ENCODE measurements at regions not wholly inside any gene's neighbourhood (a gene's known extent, or its start where the extent isn't known, plus 50 kb on each side); places are given as distances from the start of the nearest gene placed in this dataset.

DNA sequence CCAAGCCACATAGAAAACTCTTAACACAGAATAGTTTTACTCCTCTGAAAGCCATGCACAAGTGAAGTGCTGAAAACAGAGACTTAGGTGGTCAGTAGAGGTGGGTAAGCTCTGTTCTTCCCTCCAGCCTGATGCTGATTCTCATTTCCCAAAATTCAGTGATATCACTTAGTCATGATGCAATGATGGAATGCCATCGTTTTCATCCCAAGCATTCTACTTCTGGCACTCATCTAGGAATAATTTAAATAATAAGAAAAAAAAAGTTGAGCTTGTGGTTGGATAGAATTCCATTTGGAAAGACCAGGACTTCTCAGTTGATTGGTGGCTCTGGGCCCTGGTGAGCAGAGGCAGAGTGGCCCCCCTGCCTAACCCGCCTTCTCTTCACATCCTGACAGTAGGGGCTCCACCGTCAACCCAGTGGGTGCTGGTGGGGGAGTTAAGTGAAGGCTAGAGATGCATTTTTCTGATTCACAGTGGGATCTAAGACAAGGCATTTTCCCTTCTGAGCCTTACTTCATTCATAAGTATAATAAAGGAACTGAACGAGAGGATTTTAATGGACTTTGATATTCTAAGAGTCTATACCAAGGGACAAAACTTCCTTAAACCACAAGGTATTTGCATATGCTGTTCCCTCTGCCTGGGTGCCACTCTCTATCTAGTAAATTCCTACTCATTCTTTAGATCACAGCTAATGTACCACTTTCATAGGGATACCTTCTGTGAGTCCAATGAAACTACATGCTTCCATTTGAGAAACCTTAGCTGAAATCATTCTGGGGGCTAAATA is 310.3 kb upstream of the DYNLRB2 start (continued):
- TF ChIP-seq, protein P1, sequence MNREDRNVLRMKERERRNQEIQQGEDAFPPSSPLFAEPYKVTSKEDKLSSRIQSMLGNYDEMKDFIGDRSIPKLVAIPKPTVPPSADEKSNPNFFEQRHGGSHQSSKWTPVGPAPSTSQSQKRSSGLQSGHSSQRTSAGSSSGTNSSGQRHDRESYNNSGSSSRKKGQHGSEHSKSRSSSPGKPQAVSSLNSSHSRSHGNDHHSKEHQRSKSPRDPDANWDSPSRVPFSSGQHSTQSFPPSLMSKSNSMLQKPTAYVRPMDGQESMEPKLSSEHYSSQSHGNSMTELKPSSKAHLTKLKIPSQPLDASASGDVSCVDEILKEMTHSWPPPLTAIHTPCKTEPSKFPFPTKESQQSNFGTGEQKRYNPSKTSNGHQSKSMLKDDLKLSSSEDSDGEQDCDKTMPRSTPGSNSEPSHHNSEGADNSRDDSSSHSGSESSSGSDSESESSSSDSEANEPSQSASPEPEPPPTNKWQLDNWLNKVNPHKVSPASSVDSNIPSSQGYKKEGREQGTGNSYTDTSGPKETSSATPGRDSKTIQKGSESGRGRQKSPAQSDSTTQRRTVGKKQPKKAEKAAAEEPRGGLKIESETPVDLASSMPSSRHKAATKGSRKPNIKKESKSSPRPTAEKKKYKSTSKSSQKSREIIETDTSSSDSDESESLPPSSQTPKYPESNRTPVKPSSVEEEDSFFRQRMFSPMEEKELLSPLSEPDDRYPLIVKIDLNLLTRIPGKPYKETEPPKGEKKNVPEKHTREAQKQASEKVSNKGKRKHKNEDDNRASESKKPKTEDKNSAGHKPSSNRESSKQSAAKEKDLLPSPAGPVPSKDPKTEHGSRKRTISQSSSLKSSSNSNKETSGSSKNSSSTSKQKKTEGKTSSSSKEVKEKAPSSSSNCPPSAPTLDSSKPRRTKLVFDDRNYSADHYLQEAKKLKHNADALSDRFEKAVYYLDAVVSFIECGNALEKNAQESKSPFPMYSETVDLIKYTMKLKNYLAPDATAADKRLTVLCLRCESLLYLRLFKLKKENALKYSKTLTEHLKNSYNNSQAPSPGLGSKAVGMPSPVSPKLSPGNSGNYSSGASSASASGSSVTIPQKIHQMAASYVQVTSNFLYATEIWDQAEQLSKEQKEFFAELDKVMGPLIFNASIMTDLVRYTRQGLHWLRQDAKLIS (CRISPR knock-in tag; IDR thresholded peaks at IDR 0.05; ENCODE audit: borderline replicate concordance): no peak
- no peak for TF ChIP-seq CTCF (IDR thresholded peaks at IDR 0.05)
- no peak for TF ChIP-seq ETV6 (CRISPR knock-in tag; IDR thresholded peaks at IDR 0.05)
- no peak for TF ChIP-seq FOXP1 (CRISPR knock-in tag; IDR thresholded peaks at IDR 0.05; ENCODE audit: borderline replicate concordance)
- TF ChIP-seq TEAD1 (CRISPR knock-in tag; IDR thresholded peaks at IDR 0.05): no peak
- TF ChIP-seq NFYB (CRISPR knock-in tag; conservative IDR thresholded peaks at IDR 0.05; ENCODE audit: low read depth): no peak
- TF ChIP-seq TEAD4 (CRISPR knock-in tag; IDR thresholded peaks at IDR 0.05): no peak
- TF ChIP-seq TCF7 (CRISPR knock-in tag; IDR thresholded peaks at IDR 0.05; ENCODE audit: low read depth): no peak
- no peak for TF ChIP-seq SMAD4 (CRISPR knock-in tag; IDR thresholded peaks at IDR 0.05)
- no peak for TF ChIP-seq ZNF425 (CRISPR knock-in tag; conservative IDR thresholded peaks at IDR 0.05)
- TF ChIP-seq NR1H2 (CRISPR knock-in tag; IDR thresholded peaks at IDR 0.05): no peak
- TF ChIP-seq ZMAT4 (CRISPR knock-in tag; IDR thresholded peaks at IDR 0.05): no peak
- TF ChIP-seq, protein P2, sequence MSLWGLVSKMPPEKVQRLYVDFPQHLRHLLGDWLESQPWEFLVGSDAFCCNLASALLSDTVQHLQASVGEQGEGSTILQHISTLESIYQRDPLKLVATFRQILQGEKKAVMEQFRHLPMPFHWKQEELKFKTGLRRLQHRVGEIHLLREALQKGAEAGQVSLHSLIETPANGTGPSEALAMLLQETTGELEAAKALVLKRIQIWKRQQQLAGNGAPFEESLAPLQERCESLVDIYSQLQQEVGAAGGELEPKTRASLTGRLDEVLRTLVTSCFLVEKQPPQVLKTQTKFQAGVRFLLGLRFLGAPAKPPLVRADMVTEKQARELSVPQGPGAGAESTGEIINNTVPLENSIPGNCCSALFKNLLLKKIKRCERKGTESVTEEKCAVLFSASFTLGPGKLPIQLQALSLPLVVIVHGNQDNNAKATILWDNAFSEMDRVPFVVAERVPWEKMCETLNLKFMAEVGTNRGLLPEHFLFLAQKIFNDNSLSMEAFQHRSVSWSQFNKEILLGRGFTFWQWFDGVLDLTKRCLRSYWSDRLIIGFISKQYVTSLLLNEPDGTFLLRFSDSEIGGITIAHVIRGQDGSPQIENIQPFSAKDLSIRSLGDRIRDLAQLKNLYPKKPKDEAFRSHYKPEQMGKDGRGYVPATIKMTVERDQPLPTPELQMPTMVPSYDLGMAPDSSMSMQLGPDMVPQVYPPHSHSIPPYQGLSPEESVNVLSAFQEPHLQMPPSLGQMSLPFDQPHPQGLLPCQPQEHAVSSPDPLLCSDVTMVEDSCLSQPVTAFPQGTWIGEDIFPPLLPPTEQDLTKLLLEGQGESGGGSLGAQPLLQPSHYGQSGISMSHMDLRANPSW (CRISPR knock-in tag; conservative IDR thresholded peaks at IDR 0.05; ENCODE audit: low read depth): no peak

DNA sequence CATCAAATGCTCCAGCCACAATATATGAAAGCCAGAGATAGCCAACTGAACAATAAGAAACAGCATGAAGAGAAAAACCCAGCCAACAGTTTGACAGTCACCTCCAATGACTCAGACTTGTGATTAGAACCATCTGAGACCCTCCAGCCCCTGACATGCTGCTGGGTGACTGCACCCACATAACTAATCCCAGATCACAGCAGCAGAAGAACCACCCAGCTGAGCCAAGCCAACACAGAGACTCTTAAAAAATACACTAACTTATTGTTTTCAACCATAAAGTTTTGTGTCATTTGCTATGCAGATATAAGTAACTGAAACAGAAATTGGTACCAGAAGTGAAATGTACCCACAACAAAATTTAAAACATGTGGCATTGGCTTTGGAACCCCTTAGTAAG is 314.3 kb upstream of the DYNLRB2 start:
- ATAC-seq (no peak), DNase-seq (ENCODE audit: low spot score) (no peak)
- POLR2A ChIA-PET: no interaction called here
- no peaks in the 10 kb centered on the region for H3K4me1 Mint-ChIP-seq
- H3K9me3 Mint-ChIP-seq: peaks cover 57% of the 10 kb centered on the region
- TF ChIP-seq ZMAT4 (CRISPR knock-in tag; IDR thresholded peaks at IDR 0.05): no peak
- no peak for TF ChIP-seq ZNF671 (CRISPR knock-in tag; IDR thresholded peaks at IDR 0.05)
- no peak for TF ChIP-seq SOX15 (CRISPR knock-in tag; IDR thresholded peaks at IDR 0.05)
- no peak for TF ChIP-seq NR1H2 (CRISPR knock-in tag; IDR thresholded peaks at IDR 0.05)
- TF ChIP-seq, protein P3, sequence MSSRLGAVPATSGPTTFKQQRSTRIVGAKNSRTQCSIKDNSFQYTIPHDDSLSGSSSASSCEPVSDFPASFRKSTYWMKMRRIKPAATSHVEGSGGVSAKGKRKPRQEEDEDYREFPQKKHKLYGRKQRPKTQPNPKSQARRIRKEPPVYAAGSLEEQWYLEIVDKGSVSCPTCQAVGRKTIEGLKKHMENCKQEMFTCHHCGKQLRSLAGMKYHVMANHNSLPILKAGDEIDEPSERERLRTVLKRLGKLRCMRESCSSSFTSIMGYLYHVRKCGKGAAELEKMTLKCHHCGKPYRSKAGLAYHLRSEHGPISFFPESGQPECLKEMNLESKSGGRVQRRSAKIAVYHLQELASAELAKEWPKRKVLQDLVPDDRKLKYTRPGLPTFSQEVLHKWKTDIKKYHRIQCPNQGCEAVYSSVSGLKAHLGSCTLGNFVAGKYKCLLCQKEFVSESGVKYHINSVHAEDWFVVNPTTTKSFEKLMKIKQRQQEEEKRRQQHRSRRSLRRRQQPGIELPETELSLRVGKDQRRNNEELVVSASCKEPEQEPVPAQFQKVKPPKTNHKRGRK (CRISPR knock-in tag; IDR thresholded peaks at IDR 0.05; ENCODE audit: borderline replicate concordance): no peak
- no peak for TF ChIP-seq RORB (CRISPR knock-in tag; IDR thresholded peaks at IDR 0.05)
- no peak for TF ChIP-seq ZNF416 (CRISPR knock-in tag; IDR thresholded peaks at IDR 0.05)
- TF ChIP-seq, protein P4, sequence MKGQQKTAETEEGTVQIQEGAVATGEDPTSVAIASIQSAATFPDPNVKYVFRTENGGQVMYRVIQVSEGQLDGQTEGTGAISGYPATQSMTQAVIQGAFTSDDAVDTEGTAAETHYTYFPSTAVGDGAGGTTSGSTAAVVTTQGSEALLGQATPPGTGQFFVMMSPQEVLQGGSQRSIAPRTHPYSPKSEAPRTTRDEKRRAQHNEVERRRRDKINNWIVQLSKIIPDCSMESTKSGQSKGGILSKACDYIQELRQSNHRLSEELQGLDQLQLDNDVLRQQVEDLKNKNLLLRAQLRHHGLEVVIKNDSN (CRISPR knock-in tag; IDR thresholded peaks at IDR 0.05): no peak
- no peak overlapping the region for H3K4me3 Mint-ChIP-seq
- H3K36me3 Mint-ChIP-seq: peaks cover 13% of the 10 kb centered on the region
- H3K27ac Mint-ChIP-seq: no peak overlapping the region
- no peaks in the 10 kb centered on the region for H3K27me3 Mint-ChIP-seq (ENCODE audit: low read depth)
- CTCF ChIA-PET: no interaction called here

Data from WTC11 (cell line).